PFSK-1 (cell line): ENCODE measurements at regions not wholly inside any gene's neighbourhood (a gene's known extent, or its start where the extent isn't known, plus 50 kb on each side); places are given as distances from the start of the nearest gene placed in this dataset.

Experiments
- FOXP2 ChIP-seq: optimal IDR thresholded peaks from 2 replicates; pipeline ENCODE3; 2011; ENCODE audit warnings: borderline replicate concordance, control low read depth, inconsistent platforms; ENCODE audit not compliant: insufficient read depth; ENCODE audit errors: extremely low read length, extremely low read depth
- POLR2AphosphoS5 ChIP-seq: IDR thresholded peaks from 2 replicates; pipeline ENCODE4 v1.6.1; 2012; ENCODE audit warnings: low read depth, mild to moderate bottlenecking, control low read depth, low read length, moderate library complexity
- REST ChIP-seq, 2 experiments: IDR thresholded peaks; 2 replicates each; pipeline versions ENCODE4 v1.6.1 to v1.8.0; 2011 to 2012; ENCODE audit warnings: low read depth in 2 of 2, low read length in 2 of 2, control low read depth in 1 of 2, inconsistent platforms in 1 of 2, mild to moderate bottlenecking in 1 of 2, moderate library complexity in 1 of 2; ENCODE audit not compliant: insufficient read depth in 1 of 2
- SIN3A ChIP-seq: IDR thresholded peaks from 2 replicates; pipeline ENCODE4 v1.6.1; 2012; ENCODE audit warnings: mild to moderate bottlenecking, low read length, moderate library complexity, borderline replicate concordance; ENCODE audit not compliant: insufficient read depth
- TAF1 ChIP-seq: IDR thresholded peaks from 2 replicates; pipeline ENCODE4 v1.6.1; 2012; ENCODE audit warnings: low read length, control low read depth, borderline replicate concordance; ENCODE audit not compliant: insufficient read depth

GRCh38 chr2:161046876-161047275 lies 113.4 kb upstream of the TANK start:
- no peak for TF ChIP-seq POLR2AphosphoS5
- no peak for TF ChIP-seq FOXP2
- TF ChIP-seq SIN3A: no peak
- no peak for TF ChIP-seq REST (IDR thresholded peaks at IDR 0.05; ENCODE audit: insufficient read depth in 1 of 2, low read depth in 2 of 2, low read length in 2 of 2)
- TF ChIP-seq TAF1: no peak

- TF ChIP-seq TAF1 (no peak), POLR2AphosphoS5 (no peak), REST (IDR thresholded peaks at IDR 0.05; ENCODE audit: insufficient read depth in 1 of 2, low read depth in 2 of 2, low read length in 2 of 2) (no peak), FOXP2 (no peak), SIN3A (no peak)
These were observed 111.9 kb upstream of the TANK start for GRCh38 chr2:161048317-161048716.

GRCh38 chr2:161049559-161049958 lies 110.7 kb upstream of the TANK start:
- TF ChIP-seq FOXP2 (no peak), REST (IDR thresholded peaks at IDR 0.05; ENCODE audit: insufficient read depth in 1 of 2, low read depth in 2 of 2, low read length in 2 of 2) (no peak), TAF1 (no peak), POLR2AphosphoS5 (no peak), SIN3A (no peak)

- TF ChIP-seq TAF1: no peak
- no peak for TF ChIP-seq REST (IDR thresholded peaks at IDR 0.05; ENCODE audit: insufficient read depth in 1 of 2, low read depth in 2 of 2, low read length in 2 of 2)
- no peak for TF ChIP-seq POLR2AphosphoS5
- no peak for TF ChIP-seq FOXP2
- no peak for TF ChIP-seq SIN3A
These were observed 108.0 kb upstream of the TANK start for GRCh38 chr2:161052214-161052613.

- no peak for TF ChIP-seq SIN3A
- TF ChIP-seq TAF1: no peak
- TF ChIP-seq POLR2AphosphoS5: no peak
- TF ChIP-seq REST (IDR thresholded peaks at IDR 0.05; ENCODE audit: insufficient read depth in 1 of 2, low read depth in 2 of 2, low read length in 2 of 2): no peak
- TF ChIP-seq FOXP2: no peak
These were observed 104.9 kb upstream of the TANK start for GRCh38 chr2:161055289-161055688.
